HG02840 (cell line): ENCODE measurements at regions not wholly inside any gene's neighbourhood (a gene's known extent, or its start where the extent isn't known, plus 50 kb on each side); places are given as distances from the start of the nearest gene placed in this dataset.
"Not testable (repeated sequence)": the region's sequence is repeated elsewhere in the genome, so short reads cannot be mapped to it uniquely, and the experiment has no call there.

ENCODE experiments used
- ATAC-seq: cut with Tn5 transposase; IDR thresholded peaks from one replicate; pipeline ENCODE4 v1.9.1; 2021; ENCODE audit warnings: mild to moderate bottlenecking, moderate library complexity, moderate number of reproducible peaks; ENCODE audit not compliant: unreplicated experiment, low FRiP score

DNA sequence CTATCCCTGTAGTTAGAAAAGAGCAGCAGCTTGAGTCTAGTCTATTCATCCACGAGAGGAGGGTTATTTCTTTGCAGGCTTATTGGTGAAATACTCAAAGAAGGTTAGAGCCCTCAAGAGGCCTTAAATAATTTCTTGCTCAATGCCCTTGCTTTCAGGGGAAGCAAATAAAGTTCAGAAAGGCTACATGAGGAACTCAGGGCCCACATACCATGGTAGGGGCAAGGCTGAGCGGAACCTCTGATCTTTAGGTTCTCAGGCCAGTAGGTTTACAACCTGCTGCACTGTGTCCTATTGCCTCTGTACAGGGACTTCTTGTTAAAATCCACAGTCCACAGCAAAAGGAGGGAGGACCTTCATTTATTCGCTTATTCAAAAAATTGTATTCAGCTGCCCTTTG lies 101.7 kb downstream of the ADAMTS15 start:
- no peak for ATAC-seq

DNA sequence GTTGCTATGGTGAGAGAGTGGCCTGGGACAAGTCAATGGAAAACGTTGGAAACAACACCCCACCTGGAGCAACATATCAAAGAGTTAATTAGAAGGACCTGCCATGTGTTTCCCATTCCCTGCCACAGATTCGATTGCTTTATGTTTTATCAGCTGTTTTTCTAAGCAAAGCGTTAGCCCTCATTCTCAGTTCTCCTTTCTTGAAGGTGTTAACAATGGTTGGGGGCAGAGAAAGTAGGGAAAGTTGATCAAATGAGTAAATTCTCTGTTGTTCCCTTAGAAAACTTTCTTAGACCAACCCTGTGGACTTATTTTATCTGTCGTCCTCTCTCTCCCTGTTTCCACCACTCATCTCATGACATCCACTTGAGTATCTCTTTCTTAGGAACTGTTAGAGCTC lies 102.5 kb downstream of the ADAMTS15 start:
- no peak for ATAC-seq

DNA sequence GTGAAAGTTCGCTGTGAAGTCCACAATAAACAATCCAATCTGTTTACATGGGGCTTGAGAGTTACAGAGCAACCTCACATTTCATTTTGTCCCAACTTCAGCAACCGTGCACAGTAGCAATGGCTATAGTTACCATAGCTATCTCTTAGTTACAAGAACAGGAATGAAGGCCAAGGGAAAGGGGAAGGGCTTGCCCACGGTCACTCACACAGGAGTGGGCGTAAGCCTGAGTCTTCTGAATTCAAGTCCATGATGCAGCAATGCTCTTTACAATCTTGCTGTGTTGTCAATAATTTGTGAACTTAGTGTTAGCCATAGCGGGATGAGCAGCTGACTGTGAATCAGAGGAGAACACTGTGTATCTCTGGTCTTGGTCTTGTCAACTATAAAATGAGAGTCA lies 102.9 kb downstream of the ADAMTS15 start:
- ATAC-seq = no peak

DNA sequence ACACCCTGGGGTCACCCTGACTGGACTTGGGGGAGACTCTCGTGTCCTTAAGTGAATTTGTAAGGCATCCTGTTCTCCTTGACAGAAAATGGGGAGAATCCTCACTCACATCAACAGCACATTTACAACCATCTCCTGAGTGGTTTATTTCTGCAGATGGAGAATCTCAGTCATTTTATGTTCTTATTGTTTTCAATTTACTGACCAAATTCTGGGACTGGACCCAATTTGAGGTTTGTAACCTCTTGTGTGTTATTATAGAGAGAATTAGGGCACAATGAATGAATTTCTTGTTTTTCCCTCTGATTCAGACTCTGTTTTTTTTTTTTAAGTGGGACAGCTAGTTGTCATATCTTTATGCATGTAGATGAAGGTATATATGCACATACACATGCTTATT lies 104.9 kb downstream of the ADAMTS15 start:
- no peak for ATAC-seq

DNA sequence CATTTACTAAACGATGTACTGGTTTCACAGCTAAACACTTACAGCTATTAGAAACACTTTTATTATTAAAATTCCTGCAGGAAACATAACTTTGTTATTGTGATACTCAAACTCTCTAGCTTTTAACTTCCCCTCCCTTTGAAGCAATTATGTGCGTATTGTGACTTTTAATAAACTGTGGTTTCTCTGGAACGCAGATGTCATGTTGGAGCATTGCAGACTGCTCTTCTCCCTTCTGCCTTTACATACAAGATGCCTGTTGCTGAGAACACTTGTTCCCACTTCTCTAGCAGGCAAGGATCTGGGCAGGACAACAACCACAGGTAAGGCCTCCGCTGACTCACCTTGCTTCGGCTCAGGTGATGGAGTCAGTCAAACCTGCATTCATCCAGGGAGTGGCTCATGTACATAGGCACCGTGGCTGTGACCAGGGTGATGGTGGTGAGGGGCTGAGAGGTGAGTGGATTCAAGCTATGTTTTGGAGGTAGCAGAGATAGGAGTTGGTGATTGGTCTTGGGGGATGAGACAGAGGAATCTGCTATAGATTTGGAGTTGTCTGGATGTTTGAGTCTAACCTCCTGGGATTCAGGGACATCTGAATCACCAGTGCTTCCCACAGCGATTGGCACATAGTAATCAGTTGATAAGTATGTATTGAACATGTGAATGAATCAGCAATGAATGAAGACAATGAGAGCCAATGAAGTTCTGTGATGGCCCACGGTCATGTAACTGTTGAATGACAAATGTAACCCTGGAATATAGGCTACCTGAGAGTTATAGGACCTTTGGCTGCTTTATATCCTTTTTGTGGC lies 106.0 kb downstream of the ADAMTS15 start:
- ATAC-seq = no peak

DNA sequence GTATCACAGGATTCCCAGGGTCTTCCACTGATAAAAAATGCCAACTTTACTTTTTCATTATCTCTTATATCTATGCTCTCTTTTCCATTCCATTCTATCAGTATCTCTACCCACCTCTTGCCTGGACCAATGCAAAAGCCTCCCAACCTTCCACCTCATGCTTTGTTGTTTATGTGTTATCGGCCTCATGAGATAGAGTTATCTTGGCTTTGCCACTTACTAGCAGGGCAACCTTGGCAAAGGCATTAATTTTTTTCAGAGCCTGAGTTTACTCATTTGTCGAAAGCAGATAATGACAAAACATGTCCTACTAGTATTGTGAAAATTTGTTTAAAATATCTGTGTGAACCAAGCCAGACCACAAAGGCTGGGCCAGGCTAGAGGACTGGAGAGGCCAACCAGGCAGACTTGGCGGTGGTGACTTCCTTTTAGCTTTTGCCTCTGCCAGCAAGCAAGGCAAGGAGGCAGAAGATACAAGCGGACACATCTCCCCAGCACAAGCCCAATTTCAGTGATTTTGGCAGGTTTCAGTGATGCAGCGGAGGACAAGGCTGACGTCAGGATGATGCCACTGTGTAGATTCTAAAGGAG lies 106.9 kb downstream of the ADAMTS15 start:
- ATAC-seq = no peak

DNA sequence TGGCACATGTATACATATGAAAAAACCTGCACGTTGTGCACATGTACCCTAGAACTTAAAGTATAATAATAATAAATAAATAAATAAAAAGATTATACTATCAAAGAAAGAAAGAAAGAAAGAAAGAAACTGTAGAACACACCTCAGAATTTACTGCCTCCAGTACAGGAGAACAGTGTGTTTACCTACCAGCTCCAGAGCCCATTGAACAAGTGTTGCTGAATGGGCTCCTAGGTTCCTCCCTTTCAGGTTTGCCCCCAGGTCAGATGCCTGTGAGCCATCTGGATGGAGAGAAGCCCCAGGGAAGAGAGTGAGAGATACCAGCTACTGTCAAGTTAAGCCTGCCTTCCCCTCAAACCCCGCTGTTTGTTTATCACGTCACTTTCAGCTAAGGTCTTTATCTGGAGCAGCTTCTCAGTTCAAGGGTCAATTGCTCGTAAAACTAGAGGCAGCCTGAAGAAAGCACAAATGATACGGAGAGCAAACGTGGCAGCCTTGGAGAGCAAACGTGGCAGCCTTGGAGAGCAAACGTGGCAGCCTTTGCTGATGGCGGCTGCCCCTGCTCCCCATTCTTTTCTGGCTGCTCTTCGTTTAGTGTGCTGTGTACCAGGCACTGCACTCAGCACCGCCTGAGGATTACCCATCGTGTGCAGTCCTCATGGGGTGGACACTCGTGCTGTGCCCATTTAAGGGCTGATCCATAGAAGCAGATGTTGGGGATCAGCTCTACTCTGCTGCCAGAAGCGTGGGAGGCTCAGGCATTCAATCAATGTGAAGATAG lies 111.7 kb downstream of the ADAMTS15 start:
- no peak for ATAC-seq

DNA sequence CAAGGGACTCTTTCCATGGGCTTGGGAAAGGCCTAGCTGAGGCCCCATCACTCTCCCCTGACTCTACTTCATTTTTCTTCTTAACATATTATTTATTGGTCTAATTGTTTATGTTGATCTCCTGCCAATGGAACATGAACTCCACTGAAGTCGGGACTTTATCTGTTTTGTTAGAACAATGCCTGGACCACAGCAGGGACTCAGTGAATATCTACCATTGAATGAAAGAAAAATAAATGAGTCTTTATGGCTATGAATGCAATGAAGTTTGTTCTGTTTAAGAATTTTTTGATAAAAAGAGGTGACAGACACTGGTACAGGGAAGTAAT lies 112.3 kb downstream of the ADAMTS15 start:
- no peak for ATAC-seq

DNA sequence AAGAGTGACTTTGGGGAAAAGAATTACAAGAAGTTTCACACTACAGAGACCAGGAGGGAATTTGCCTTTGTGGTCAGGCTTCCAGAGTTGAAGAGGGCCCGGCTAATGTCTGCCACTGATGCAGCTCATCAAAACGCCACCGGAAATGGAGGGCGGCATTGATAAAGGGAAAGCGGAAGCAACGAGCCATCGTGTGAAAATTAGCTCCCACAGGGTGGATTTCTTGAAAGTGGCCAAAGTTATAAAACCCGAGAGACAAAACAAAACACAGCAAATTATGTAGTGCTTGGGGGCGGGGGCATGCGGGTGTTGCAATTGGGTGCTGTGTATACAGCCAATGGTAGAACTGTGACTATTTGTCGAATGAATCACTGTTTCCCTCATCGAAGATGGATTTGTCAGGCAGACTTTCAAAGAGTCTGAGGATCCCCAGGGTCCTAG lies 113.0 kb downstream of the ADAMTS15 start:
- ATAC-seq = no peak

DNA sequence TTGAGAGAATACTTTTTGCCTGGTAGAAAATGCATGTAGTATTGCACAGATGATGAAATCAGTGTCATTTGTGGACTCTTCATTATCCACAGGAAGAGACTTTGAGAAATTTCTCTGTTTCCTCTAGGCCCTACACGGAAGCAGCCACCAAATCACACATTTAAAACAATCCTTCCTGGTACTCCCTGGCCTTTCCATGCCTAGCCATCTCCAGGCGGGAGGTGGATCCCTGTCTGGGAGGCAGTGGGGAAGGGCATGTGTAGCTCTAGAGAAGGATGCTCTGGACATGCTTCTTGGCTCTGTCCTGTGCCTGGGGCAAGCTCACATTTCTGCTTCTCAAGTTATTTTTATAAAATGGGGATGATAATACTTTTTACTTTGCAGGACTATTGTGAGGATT lies 114.1 kb downstream of the ADAMTS15 start:
- no peak for ATAC-seq

DNA sequence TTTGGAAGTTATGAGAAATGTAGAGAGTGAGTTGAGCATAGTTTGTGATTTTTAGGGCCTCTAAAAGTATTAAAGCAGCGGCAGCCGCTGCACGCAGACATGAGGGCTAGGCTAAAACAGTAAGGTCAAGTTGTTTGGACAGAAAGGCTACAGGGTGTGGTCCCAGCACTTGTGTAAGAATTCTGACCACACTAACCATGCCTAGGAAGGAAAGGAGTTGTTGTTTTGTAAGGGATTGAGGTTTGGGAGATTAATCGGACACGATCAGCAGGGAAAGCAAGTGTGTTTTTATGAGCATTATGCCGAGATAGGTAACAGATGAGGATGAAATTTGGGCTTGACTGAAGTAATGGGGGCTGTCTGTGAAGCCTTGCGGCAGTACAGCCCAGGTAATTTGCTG lies 117.9 kb downstream of the ADAMTS15 start:
- not testable (repeated sequence) for ATAC-seq

DNA sequence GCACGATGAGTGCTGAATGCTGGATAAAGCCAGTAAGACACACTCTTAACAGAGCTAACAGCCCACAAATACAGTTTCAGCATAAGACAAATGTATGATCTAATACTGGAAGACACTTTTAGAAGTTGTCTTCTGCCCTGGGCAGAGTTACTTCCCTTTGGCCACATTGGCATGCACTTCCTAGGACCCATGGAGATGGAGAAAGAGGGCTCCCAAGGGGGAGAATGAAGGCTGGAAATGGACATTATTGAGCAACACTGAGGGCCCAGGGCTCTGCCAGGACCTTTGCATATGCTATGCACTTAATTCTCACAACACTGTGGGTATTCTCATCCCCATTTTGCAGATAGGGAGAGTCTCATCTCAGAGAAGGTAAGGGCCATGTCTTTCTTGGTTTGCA lies 123.1 kb downstream of the ADAMTS15 start:
- ATAC-seq = no peak

DNA sequence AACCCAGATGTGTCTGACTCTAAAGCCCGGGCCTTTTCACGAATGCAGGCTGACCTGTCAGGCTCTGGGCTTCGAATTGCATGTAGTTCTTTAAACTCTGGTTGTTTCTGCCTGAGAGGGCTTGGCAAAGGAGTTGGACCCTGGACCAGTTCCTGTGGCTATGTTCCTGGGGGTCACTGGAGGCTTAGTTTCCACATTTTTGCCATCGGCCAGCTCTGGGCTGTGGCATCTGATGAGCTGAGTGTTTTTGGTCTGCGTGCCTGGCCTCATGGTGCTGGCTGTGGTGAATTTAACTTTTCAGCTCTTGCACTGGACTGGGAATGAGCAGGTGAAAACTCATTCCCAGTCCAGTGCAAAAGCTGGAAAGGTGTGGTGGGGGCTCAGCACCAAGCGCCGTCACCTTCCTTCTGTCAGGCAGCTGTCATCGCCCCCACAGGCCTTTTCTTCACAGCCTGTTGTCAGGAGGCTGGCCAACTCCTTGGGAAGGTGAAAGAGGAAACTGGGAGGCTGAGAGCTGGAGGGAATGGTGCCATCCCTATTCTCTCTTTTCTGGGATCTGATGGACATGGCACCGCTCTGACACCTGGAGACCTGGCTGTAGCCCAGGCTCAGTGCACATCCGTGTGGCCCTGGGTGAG lies 123.6 kb downstream of the ADAMTS15 start:
- no peak for ATAC-seq

DNA sequence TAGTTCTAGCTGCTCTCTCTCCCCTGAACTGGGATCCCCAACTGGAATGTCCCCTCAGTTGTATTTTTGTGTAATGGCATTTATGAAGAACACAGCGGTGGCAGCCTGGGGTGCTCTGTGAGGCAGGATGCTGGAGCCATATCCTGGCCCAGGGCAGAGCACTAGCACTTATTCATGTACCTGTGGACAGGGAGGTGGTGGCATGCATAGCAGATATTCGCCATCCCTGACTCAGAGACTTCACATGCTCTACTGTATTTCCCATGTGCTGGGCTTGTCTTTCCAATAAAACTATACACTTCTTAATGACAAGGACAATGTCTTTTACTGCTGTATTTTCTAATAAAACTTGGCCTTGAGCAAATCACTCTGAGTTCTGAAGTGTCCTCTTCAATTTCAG lies 125.3 kb downstream of the ADAMTS15 start:
- no peak for ATAC-seq

DNA sequence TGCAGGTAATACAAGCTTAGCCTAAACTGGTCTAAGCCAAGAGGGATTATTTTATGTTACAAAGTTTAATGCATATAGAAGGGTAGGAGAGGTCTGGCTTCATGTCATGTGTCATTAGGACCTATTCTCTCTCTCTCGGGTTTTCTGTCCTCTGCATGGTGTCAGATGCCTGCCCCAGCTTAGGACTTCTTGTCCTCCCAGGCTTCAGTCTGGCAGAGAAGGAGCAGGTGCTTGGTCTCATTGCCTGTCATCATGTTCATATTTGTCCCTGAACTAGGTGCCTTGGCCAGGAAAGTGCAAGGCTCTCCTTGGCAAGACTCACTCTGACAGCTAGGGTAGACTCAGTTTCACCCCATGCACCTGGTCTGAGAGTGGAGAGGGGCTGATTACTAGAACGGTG lies 126.3 kb downstream of the ADAMTS15 start:
- ATAC-seq = no peak

DNA sequence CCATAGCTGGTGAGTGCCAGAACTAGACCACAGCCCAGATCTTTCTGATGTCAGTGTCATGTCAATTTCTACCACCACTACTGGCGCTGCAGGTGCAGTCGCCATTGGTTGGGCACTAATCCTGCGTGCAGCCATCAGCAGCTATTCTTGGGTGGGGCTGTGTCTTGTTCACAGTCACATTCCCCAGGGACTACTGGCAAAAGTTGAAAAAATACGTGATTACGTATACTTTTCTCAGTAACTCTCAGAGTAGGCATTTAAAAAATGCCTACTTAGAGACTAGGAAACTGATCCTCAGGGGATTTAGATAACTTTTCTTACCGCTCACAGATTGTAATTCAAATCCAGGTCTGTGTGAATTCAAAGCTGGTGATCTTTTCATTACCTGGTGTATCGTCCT lies 127.7 kb downstream of the ADAMTS15 start:
- no peak for ATAC-seq

DNA sequence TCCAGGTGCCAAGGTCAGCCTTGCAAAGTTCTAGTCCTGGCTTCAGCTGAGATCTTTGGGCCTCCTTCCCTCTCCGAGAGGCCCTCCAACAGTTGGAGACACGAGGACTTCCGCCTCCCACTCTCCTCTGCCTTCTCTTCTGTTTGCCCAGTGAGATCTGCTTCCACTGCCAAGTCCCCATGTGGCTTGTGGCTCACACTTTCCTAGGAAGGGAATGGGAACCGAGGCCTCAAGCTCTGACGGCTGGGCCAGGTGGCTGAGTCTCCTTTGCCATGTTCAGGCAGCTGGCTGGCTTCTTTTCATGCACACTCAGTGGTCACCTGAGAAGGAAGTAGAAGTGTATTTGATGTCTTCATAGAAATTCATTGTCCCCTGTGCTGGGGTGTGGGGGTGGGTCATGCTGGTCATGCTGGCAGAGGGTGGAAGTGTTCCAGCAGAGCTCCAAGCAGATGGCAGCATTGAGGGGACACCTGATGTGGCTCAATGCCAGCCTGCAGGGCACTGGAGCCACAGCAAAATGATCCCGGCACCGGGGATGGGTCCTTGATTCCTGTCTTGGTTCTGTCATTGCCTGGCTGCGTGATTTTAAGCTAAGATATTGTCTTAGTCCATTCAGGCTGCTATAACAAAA lies 130.4 kb downstream of the ADAMTS15 start:
- ATAC-seq = no peak

DNA sequence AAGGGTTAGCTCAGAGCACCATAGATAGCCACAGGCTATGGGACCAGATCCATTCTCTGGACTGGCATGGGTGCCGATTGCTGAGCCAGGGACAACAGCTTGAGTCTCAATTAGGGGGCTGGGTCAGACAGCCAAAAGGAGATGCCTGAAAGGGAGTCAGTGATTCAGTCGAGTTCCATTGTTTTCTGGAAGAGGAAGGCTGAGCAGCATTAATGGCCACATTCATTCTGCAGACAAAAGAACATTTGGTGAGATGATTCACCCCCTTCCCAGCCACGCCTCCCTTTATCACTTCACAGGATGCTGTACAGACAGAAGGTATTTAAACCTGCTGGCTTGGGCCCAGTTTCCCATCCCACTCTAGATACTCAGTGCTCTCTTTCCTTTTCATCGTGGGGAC lies 131.9 kb downstream of the ADAMTS15 start:
- no peak for ATAC-seq

DNA sequence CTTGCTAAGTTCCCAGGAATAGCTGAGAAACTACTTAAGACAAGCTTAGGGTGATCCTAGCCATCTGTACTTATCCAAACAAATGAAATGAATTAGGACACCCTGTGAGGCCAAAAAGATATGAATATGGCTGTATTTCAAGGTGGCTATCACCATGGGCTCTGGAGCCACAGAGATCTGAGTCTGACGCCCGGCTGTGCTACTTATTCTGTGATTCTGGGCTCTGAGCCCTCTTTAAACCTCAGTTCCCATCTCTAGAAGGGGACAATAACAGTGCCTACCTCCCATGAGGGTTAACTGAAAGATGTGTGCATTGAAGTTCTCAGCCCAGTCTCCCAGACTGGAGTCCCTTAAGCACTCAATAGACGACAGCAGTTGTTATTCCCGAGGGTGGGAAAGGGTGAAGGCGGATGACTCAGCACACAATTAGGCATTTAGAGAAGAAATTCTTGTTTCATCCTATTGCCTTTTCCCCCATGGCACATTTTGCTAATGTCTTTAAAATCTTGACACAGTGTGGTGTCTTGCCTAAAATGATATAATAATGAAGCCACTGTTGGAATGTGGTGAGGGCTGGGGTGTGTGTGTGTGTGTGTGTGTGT lies 132.5 kb downstream of the ADAMTS15 start:
- no peak for ATAC-seq

DNA sequence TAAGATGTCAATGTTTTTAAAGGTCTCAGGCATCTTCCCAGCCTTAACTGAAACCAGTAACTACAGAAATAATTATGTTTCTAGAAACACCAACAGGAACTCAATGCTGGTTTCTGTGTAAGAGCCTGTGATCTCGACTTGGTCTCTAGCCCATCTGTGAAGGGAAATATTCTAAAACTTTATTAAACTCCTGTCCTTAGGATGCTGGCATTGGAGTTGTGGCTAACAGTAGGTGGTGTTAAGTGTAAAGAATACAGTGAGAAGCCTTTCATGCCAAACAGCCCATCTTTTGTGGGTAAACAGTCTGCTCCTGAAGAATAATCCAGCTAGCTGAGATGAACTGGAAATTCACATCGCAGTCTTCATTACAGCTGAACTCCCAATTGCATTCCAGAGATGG lies 133.2 kb downstream of the ADAMTS15 start:
- ATAC-seq = no peak
